Heart right ventricle (tissue), 16 donors: ENCODE measurements at regions not wholly inside any gene's neighbourhood (a gene's known extent, or its start where the extent isn't known, plus 50 kb on each side); places are given as distances from the start of the nearest gene placed in this dataset.

Experiments
- ATAC-seq, 8 donors: fragments of 200-7000 bp; cut with Tn5 transposase; one replicate each; pipeline ENCODE4 v1.9.1; 2020; ENCODE audit warnings: mild to moderate bottlenecking in 8 of 8, moderate library complexity in 8 of 8, moderate number of reproducible peaks in 1 of 8
- DNase-seq, 2 donors: peaks; one replicate each; pipeline ENCODE4 v3.0.0-alpha.2; 2020
- H3K27ac ChIP-seq, 10 donors: fragments of 200-600 bp; sonication (generic) in 2 of 10; one replicate each; pipeline versions ENCODE4 v1.5.0 to v1.8.0; 2020 to 2022; ENCODE audit warnings: mild to moderate bottlenecking in 3 of 10
- H3K27me3 ChIP-seq, 7 donors: fragments of 200-600 bp; one replicate each; pipeline ENCODE4 v1.8.0; 2021 to 2022; ENCODE audit warnings: mild to moderate bottlenecking in 2 of 7
- H3K36me3 ChIP-seq, 9 donors: fragments of 200-600 bp; sonication (generic) in 1 of 9; one replicate each; pipeline versions ENCODE4 v1.5.0 to v1.8.0; 2020 to 2022; ENCODE audit warnings: mild to moderate bottlenecking in 2 of 9
- H3K4me1 ChIP-seq, 9 donors: fragments of 200-600 bp; sonication (generic) in 1 of 9; one replicate each; pipeline versions ENCODE4 v1.5.0 to v1.8.0; 2020 to 2022; ENCODE audit warnings: mild to moderate bottlenecking in 4 of 9
- H3K4me3 ChIP-seq, 10 donors: fragments of 200-600 bp; sonication (generic) in 2 of 10; one replicate each; pipeline versions ENCODE4 v1.5.0 to v1.8.0; 2020 to 2022; ENCODE audit warnings: mild to moderate bottlenecking in 7 of 10, moderate library complexity in 2 of 10
- H3K9me3 ChIP-seq, 11 donors: fragments of 200-600 bp in 10 of 11; sonication (generic) in 2 of 11; one replicate each; pipeline versions ENCODE4 v1.5.0 to v1.8.0; 2013 to 2022; ENCODE audit warnings: mild to moderate bottlenecking in 2 of 11, control low read depth in 1 of 11, moderate library complexity in 1 of 11
- CTCF ChIP-seq, 9 donors: fragments of 200-600 bp; sonication (generic) in 2 of 9; IDR thresholded peaks; one replicate each; pipeline versions ENCODE4 v1.5.0 to v1.8.0; 2021 to 2022; ENCODE audit warnings: antibody characterized with exemption in 9 of 9, mild to moderate bottlenecking in 5 of 9, moderate library complexity in 1 of 9
- WGBS, 2 donors: extraction: QIAGEN DNeasy Blood & Tissue Kit; methylation state at CpG; one replicate each; pipeline ENCODE4 v1.1.7; 2013; ENCODE audit warnings: inconsistent platforms in 1 of 2; 5-methylcytosine and 5-hydroxymethylcytosine counted together
- intact Hi-C, 10 donors: fragments of 100-400 bp; cut with DNase I; formaldehyde crosslinking; loops; one replicate each; pipeline versions ENCODE4 v1.11.1 to v1.14.2; 2022
- donor health status: Arrhythmogenic right ventricular cardiomyopathy.
- donor health status: ischemic (EF 13 %, LVEDD 7.1; RV severe dilation, severe dysfunction).
- donor health status: healthy with polysubstance abuse.
- donor health status: DM: no; HTN: yes; CAD: no.
- donor health status: DM: no; HTN: no; CAD: no.
- donor health status: ischemic (EF 25% LVEDD 6.9; RV normal size, moderate dysfunction).
- donor health status: ischemic (EF 25% LVEDD 5.7; RV mildly dilated, moderate dysfunction).
- donor health status: healthy.
- donor health status: DM: yes; HTN: yes; CAD: no.
- donor health status: Ischemic cardiomyopathy.
- donor health status: ischemic (EF 35%, LVEDD 5.7; RV mildly dilated, moderate dysfunction).
- donor health status: nonischemic (EF 11% LVEDD 7.7; RV severe dilation, severe dysfunction).
- donor health status: DM: yes; HTN: yes; CAD: no.
- donor health status: PGD.
- donor health status: ischemic (EF 29% LVEDD 5.4; RV normal size, mild dysfunction).
- donor health status: nonischemic (EF 23%, LVEDD 6.1; RV moderate dilation, normal function).

GRCh38 chr10:56943221-56943755 is 582.2 kb upstream of the ZWINT start:
- 66 to 70% methylated on average over 2 of the region's 2 CpGs for WGBS, 2 donors
- H3K27me3 ChIP-seq, result no peaks in the 10 kb centered on the region
- H3K9me3 ChIP-seq, result peaks cover 0 to 16% (median 5%) of the 10 kb centered on the region in 11 donors
- no peak for TF ChIP-seq CTCF (IDR thresholded peaks at IDR 0.05)
- DNase-seq, result no peak
- intact Hi-C loops, result no loop called here
- no peak for ATAC-seq
- no peak overlapping the region for H3K27ac ChIP-seq
- no peaks in the 10 kb centered on the region for H3K4me1 ChIP-seq
- H3K36me3 ChIP-seq, result no peaks in the 10 kb centered on the region
- no peak overlapping the region for H3K4me3 ChIP-seq

GRCh38 chr10:56934515-56934914 is 573.5 kb upstream of the ZWINT start:
- Histone ChIP-seq H3K9me3 (peaks cover 0 to 32% (median 4%) of the 10 kb centered on the region in 11 donors), H3K27ac (no peak overlapping the region), H3K4me1 (no peaks in the 10 kb centered on the region), H3K36me3 (no peaks in the 10 kb centered on the region), H3K4me3 (no peak overlapping the region), H3K27me3 (no peaks in the 10 kb centered on the region)
- DNase-seq (no peak), ATAC-seq (no peak)
- TF ChIP-seq CTCF (IDR thresholded peaks at IDR 0.05), result no peak
- 77 to 84% methylated on average over 4 of the region's 4 CpGs for WGBS, 2 donors
- intact Hi-C loops, result no loop called here

GRCh38 chr10:56928714-56929113 is 567.7 kb upstream of the ZWINT start:
- no peak for TF ChIP-seq CTCF (IDR thresholded peaks at IDR 0.05)
- ATAC-seq (no peak), DNase-seq (no peak)
- H3K4me1 ChIP-seq, result no peaks in the 10 kb centered on the region
- 51 to 55% methylated on average over 1 of the region's 1 CpG for WGBS, 2 donors
- H3K27ac ChIP-seq, result no peak overlapping the region
- H3K27me3 ChIP-seq, result no peaks in the 10 kb centered on the region
- intact Hi-C loops, result no loop called here
- H3K9me3 ChIP-seq, result peaks cover 0 to 23% (median 10%) of the 10 kb centered on the region in 11 donors
- H3K36me3 ChIP-seq, result no peaks in the 10 kb centered on the region
- H3K4me3 ChIP-seq, result no peak overlapping the region

- Histone ChIP-seq H3K27ac (no peak overlapping the region), H3K27me3 (no peaks in the 10 kb centered on the region), H3K4me3 (no peak overlapping the region), H3K36me3 (no peaks in the 10 kb centered on the region), H3K4me1 (no peaks in the 10 kb centered on the region), H3K9me3 (peaks cover 0 to 31% (median 13%) of the 10 kb centered on the region in 11 donors)
- 73 to 82% methylated on average over 2 of the region's 2 CpGs for WGBS, 2 donors
- intact Hi-C loops, result no loop called here
- DNase-seq (no peak), ATAC-seq (no peak)
- no peak for TF ChIP-seq CTCF (IDR thresholded peaks at IDR 0.05)
Observed at GRCh38 chr10:56927701-56928100, 566.6 kb upstream of the ZWINT start.
